HepG2 (cell line): ENCODE measurements at regions not wholly inside any gene's neighbourhood (a gene's known extent, or its start where the extent isn't known, plus 50 kb on each side); places are given as distances from the start of the nearest gene placed in this dataset.

Experiments used
- ATAC-seq: fragments of 200-7000 bp; cut with Tn5 transposase; 3 replicates; pipeline ENCODE4 v1.9.1; 2020; ENCODE audit warnings: mild to moderate bottlenecking, moderate library complexity
- BruUV-seq: library from RNA; stranded (reverse); fragments of 400-500 nt; replicated peaks from 2 replicates; lab custom pipeline; 2021; lab: Mats Ljungman, UMichigan
- CTCF ChIA-PET: fragments of 300-600 bp; formaldehyde crosslinking; extraction: SDS; loops from one replicate; lab custom pipeline; 2021; ENCODE audit warnings: low total read pairs, inconsistent platforms, low intra/inter-chr PET ratio; lab: Yijun Ruan, JAX
- POLR2A ChIA-PET: fragments of 350-600 bp; sonication (Branson Sonifier 250); formaldehyde crosslinking; loops from one replicate; lab custom pipeline; 2020; ENCODE audit warnings: antibody characterized with exemption, inconsistent platforms; lab: Yijun Ruan, JAX
- DNase-seq: peaks from one replicate; pipeline ENCODE4 v3.0.0-alpha.2; 2015; ENCODE audit warnings: low spot score
- FAIRE-seq: peaks from 3 replicates; lab custom pipeline; 2011; peaks lifted over from hg19 to GRCh38; lab: Jason Lieb, UNC
- H2AFZ ChIP-seq: one replicate; pipeline ENCODE4 v1.6.1; 2011; ENCODE audit warnings: low read length, inconsistent platforms
- H3K27ac ChIP-seq: fragments of 300-600 bp; 3 replicates; pipeline ENCODE4 v1.8.0; 2011; ENCODE audit warnings: mixed run types, mild to moderate bottlenecking, mixed read lengths, low read length, inconsistent platforms; ENCODE audit not compliant: insufficient read depth; ENCODE audit errors: extremely low read length
- H3K27me3 ChIP-seq, 2 experiments: fragments of 200-600 bp in 1 of 2; 2 replicates in 1 of 2; 3 replicates in 1 of 2; pipeline versions ENCODE4 v1.6.0 to v1.8.0; 2011; ENCODE audit warnings: low read length in 2 of 2, mild to moderate bottlenecking in 2 of 2, moderate library complexity in 2 of 2, inconsistent platforms in 1 of 2; ENCODE audit not compliant: insufficient read depth in 2 of 2, control insufficient read depth in 1 of 2
- H3K36me3 ChIP-seq, 2 experiments: fragments of 200-600 bp in 1 of 2; replicated peaks in 1 of 2; 2 replicates in 1 of 2; 3 replicates in 1 of 2; pipeline versions ENCODE4 v1.5.1 to v1.8.0; 2011; ENCODE audit warnings: low read length in 2 of 2, inconsistent platforms in 1 of 2; ENCODE audit not compliant: insufficient read depth in 2 of 2, control insufficient read depth in 1 of 2
- H3K4me1 ChIP-seq: 2 replicates; pipeline ENCODE4 v1.5.1; 2012; ENCODE audit warnings: low read length, inconsistent platforms; ENCODE audit not compliant: insufficient read depth
- H3K4me2 ChIP-seq: 2 replicates; pipeline ENCODE4 v1.6.0; 2011; ENCODE audit warnings: low read depth, low read length, inconsistent platforms
- H3K4me3 ChIP-seq, 3 experiments: fragments of 200-600 bp in 1 of 3; sonication (generic), shearing (Covaris generic) in 1 of 3; replicated peaks in 1 of 3; 2 replicates each; pipeline ENCODE4 v1.5.1; 2011 to 2016; ENCODE audit warnings: low read length in 3 of 3, inconsistent platforms in 2 of 3, low read depth in 2 of 3, mild to moderate bottlenecking in 2 of 3, control low read depth in 1 of 3, mixed read lengths in 1 of 3; ENCODE audit not compliant: insufficient read depth in 1 of 3
- H3K79me2 ChIP-seq: one replicate; pipeline ENCODE4 v1.6.1; 2011; ENCODE audit warnings: low read length, inconsistent platforms; ENCODE audit not compliant: insufficient read depth
- H3K9ac ChIP-seq: 2 replicates; pipeline ENCODE4 v1.6.0; 2011; ENCODE audit warnings: mild to moderate bottlenecking, low read depth, low read length, inconsistent platforms; ENCODE audit not compliant: insufficient read depth
- H3K9me3 ChIP-seq: 2 replicates; pipeline ENCODE4 v1.5.1; 2012; ENCODE audit warnings: mild to moderate bottlenecking, low read length
- H4K20me1 ChIP-seq: 2 replicates; pipeline ENCODE4 v1.6.0; 2011; ENCODE audit warnings: inconsistent platforms, mild to moderate bottlenecking, low read length, moderate library complexity; ENCODE audit not compliant: insufficient read depth
- AHR ChIP-seq: IDR thresholded peaks from 2 replicates; pipeline ENCODE4 v1.6.1; 2018; ENCODE audit warnings: missing genetic modification reagents, missing compliant biosample characterization
- ARNT2 ChIP-seq: sonication (generic); formaldehyde crosslinking; IDR thresholded peaks from 2 replicates; pipeline ENCODE4 v1.8.0; 2022; ENCODE audit warnings: mild to moderate bottlenecking, low read depth, missing genetic modification reagents, moderate library complexity
- SP2 ChIP-seq: sonication (generic); formaldehyde crosslinking; IDR thresholded peaks from 2 replicates; pipeline ENCODE4 v1.5.1; 2020; ENCODE audit warnings: mild to moderate bottlenecking, missing genetic modification reagents
- TP53 ChIP-seq: sonication (generic); formaldehyde crosslinking; conservative IDR thresholded peaks from 2 replicates; pipeline ENCODE4 v1.4.0; 2020; ENCODE audit warnings: missing genetic modification reagents
- ZNF264 ChIP-seq: sonication (generic); formaldehyde crosslinking; IDR thresholded peaks from 2 replicates; pipeline ENCODE4 v1.4.0; 2020; ENCODE audit warnings: missing genetic modification reagents
- ZNF333 ChIP-seq: sonication (generic); formaldehyde crosslinking; IDR thresholded peaks from 2 replicates; pipeline ENCODE4 v1.4.0; 2020; ENCODE audit warnings: mild to moderate bottlenecking, missing genetic modification reagents, borderline replicate concordance
- ZNF34 ChIP-seq: sonication (generic); formaldehyde crosslinking; IDR thresholded peaks from 2 replicates; pipeline ENCODE4 v1.4.0; 2020; ENCODE audit warnings: mild to moderate bottlenecking, missing genetic modification reagents, borderline replicate concordance
- WGBS: methylation state at CpG from one replicate; pipeline ENCODE4 v1.1.6; 2017; ENCODE audit warnings: low lambda C conversion rate; 5-methylcytosine and 5-hydroxymethylcytosine counted together
- in situ Hi-C: cut with HindIII; loops from 2 replicates; pipeline ENCODE4 v1.10.0; 2017; ENCODE audit warnings: low pct_unique_long_range_greater_than_20kb; ENCODE audit not compliant: extremely low pct_ligation_motif_present
- intact Hi-C: fragments of 100-400 bp; cut with micrococcal nuclease; formaldehyde crosslinking; loops from one replicate; pipeline ENCODE4 v1.10.0; 2022; ENCODE audit not compliant: unreplicated experiment
- TF ChIP-seq, protein P1 (sequence below): sonication (generic); formaldehyde crosslinking; IDR thresholded peaks from 2 replicates; pipeline ENCODE4 v1.4.0; 2020; ENCODE audit warnings: missing genetic modification reagents
- TF ChIP-seq, protein P2 (sequence below): IDR thresholded peaks from 2 replicates; pipeline ENCODE4 v1.6.1; 2016
- TF ChIP-seq, protein P3 (sequence below): sonication (generic); formaldehyde crosslinking; conservative IDR thresholded peaks from 2 replicates; pipeline ENCODE4 v1.4.0; 2020; ENCODE audit warnings: mild to moderate bottlenecking, missing genetic modification reagents, moderate library complexity

DNA sequence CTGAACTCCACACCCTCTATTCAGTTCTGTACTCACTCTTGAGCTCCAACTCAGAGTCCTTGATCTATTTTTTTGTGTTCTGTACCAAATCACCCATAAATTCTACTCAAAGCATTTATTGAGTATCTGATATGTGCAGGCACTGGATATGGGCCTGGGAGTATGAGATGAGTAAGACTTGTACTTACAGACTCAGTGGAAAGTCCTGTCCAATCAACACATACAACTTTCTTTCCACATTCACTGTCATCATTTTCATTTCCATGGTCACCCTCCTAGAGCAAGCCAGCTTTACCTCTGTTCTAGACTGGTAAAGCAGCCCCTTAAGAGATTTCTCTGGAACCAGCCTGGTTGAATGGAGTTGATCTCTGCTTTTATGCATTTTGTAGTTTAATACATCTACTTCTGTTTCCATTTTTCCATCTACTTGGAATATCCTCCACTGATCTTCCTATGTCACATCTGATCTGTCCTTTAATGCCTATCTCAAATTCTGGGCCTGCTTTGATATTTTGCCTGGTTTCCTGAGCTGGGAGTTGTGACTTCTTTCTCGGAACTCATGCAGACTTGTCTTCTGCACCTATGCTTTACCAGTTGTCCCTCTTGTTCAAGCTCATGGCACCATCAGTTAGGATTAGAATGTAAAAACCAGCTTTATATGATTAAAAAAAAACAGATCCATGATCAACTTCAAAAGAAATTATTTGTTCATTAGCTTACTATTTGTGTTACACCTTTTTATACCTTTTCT is 96.9 kb upstream of the GLS start:
- Histone ChIP-seq H2AFZ (no peak overlapping the region), H3K4me2 (no peak overlapping the region), H3K27ac (no peak overlapping the region), H3K4me1 (peaks cover 17% of the 10 kb centered on the region), H3K4me3 (no peak overlapping the region), H3K27me3 (no peaks in the 10 kb centered on the region), H3K36me3 (no peaks in the 10 kb centered on the region), H3K9me3 (peaks cover 2% of the 10 kb centered on the region), H3K79me2 (no peaks in the 10 kb centered on the region), H4K20me1 (no peaks in the 10 kb centered on the region), H3K9ac (no peak overlapping the region)
- intact Hi-C loops, result no loop called here
- no peak for FAIRE-seq
- POLR2A ChIA-PET, result interaction anchor here (1.4 kb wide), 1 partner anchor 29 kb away, joined by 3 read pairs; no protein-coding TSS in a partner anchor
- 96% methylated on average over 1 of the region's 1 CpG for WGBS
- TF ChIP-seq ZNF34 (CRISPR knock-in tag) (peak; percentile 94; the same call in 1 of the 2 replicates), TP53 (CRISPR knock-in tag) (no peak)
- CTCF ChIA-PET, result interaction anchor here (2.8 kb wide), 1 partner anchor 67 kb away, joined by 22 read pairs; no protein-coding TSS in a partner anchor
- ATAC-seq, result no peak
- in situ Hi-C loops, result loop anchor here (5.0 kb wide), 2 partner anchors 69 to 249 kb away; no protein-coding TSS in a partner anchor
- no peak for DNase-seq
- no TSS peak for BruUV-seq

DNA sequence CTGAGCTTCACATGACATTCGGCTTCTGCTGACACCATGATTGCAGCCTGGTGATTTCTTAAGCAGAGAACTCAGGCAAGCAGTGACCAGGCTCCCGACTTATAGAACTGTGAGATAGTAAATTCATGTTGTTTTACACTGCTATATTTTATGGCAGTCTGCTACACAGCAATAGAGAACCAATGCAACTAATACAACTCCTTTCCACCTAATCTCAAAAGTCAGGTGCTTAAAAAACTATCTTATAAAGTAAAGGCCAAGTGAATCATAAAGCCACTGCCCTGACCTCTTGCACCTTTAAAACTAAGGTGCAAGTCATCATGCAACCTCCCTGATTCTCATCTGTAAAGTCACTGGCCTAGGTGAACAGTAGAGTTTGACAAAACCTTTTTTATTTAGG is 95.3 kb upstream of the GLS start:
- ChIA-PET POLR2A (no interaction called here), CTCF (no interaction called here)
- no peak overlapping the region for H3K4me2 ChIP-seq
- no peaks in the 10 kb centered on the region for H3K36me3 ChIP-seq
- no peak for FAIRE-seq
- peaks cover 30% of the 10 kb centered on the region for H3K4me1 ChIP-seq
- WGBS, result 96% methylated on average over 2 of the region's 2 CpGs
- ATAC-seq, result no peak
- H2AFZ ChIP-seq, result no peak overlapping the region
- BruUV-seq, result no TSS peak
- H3K9ac ChIP-seq, result no peak overlapping the region
- no peaks in the 10 kb centered on the region for H3K79me2 ChIP-seq
- in situ Hi-C loops, result no loop called here
- no peak for DNase-seq
- no peak for TF ChIP-seq ARNT2 (CRISPR knock-in tag)
- TF ChIP-seq AHR (CRISPR knock-in tag), result no peak
- TF ChIP-seq SP2 (CRISPR knock-in tag), result no peak
- TF ChIP-seq, protein P1, sequence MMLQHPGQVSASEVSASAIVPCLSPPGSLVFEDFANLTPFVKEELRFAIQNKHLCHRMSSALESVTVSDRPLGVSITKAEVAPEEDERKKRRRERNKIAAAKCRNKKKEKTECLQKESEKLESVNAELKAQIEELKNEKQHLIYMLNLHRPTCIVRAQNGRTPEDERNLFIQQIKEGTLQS, result no peak
- TF ChIP-seq, protein P2, sequence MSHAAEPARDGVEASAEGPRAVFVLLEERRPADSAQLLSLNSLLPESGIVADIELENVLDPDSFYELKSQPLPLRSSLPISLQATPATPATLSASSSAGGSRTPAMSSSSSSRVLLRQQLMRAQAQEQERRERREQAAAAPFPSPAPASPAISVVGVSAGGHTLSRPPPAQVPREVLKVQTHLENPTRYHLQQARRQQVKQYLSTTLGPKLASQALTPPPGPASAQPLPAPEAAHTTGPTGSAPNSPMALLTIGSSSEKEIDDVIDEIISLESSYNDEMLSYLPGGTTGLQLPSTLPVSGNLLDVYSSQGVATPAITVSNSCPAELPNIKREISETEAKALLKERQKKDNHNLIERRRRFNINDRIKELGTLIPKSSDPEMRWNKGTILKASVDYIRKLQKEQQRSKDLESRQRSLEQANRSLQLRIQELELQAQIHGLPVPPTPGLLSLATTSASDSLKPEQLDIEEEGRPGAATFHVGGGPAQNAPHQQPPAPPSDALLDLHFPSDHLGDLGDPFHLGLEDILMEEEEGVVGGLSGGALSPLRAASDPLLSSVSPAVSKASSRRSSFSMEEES (CRISPR knock-in tag), result no peak
- no peak for TF ChIP-seq ZNF333
- no peak for TF ChIP-seq ZNF264 (CRISPR knock-in tag)
- TF ChIP-seq, protein P3, sequence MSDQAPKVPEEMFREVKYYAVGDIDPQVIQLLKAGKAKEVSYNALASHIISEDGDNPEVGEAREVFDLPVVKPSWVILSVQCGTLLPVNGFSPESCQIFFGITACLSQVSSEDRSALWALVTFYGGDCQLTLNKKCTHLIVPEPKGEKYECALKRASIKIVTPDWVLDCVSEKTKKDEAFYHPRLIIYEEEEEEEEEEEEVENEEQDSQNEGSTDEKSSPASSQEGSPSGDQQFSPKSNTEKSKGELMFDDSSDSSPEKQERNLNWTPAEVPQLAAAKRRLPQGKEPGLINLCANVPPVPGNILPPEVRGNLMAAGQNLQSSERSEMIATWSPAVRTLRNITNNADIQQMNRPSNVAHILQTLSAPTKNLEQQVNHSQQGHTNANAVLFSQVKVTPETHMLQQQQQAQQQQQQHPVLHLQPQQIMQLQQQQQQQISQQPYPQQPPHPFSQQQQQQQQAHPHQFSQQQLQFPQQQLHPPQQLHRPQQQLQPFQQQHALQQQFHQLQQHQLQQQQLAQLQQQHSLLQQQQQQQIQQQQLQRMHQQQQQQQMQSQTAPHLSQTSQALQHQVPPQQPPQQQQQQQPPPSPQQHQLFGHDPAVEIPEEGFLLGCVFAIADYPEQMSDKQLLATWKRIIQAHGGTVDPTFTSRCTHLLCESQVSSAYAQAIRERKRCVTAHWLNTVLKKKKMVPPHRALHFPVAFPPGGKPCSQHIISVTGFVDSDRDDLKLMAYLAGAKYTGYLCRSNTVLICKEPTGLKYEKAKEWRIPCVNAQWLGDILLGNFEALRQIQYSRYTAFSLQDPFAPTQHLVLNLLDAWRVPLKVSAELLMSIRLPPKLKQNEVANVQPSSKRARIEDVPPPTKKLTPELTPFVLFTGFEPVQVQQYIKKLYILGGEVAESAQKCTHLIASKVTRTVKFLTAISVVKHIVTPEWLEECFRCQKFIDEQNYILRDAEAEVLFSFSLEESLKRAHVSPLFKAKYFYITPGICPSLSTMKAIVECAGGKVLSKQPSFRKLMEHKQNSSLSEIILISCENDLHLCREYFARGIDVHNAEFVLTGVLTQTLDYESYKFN, result no peak
- TF ChIP-seq, all 625 proteins: peak for 0
- Histone ChIP-seq H3K9me3 (no peaks in the 10 kb centered on the region), H4K20me1 (no peaks in the 10 kb centered on the region), H3K27me3 (no peaks in the 10 kb centered on the region), H3K27ac (no peak overlapping the region), H3K4me3 (no peak overlapping the region)
- intact Hi-C loops, result no loop called here
